Transverse colon (tissue), 4 donors: ENCODE measurements at regions not wholly inside any gene's neighbourhood (a gene's known extent, or its start where the extent isn't known, plus 50 kb on each side); places are given as distances from the start of the nearest gene placed in this dataset.

Experiments
- DNase-seq: peaks from one replicate; pipeline ENCODE4 v3.0.0-alpha.2; 2019
- H3K27ac ChIP-seq, 4 donors: fragments of 200-600 bp; sonication (generic); 2 replicates each; pipeline ENCODE4 v1.5.1; 2016 to 2018; ENCODE audit warnings: inconsistent platforms in 4 of 4
- H3K27me3 ChIP-seq: fragments of 200-600 bp; sonication (generic); 2 replicates; pipeline ENCODE4 v1.5.1; 2017; ENCODE audit warnings: inconsistent platforms
- H3K36me3 ChIP-seq, 4 donors: fragments of 200-600 bp; sonication (generic); 2 replicates each; pipeline ENCODE4 v1.5.1; 2017 to 2019; ENCODE audit warnings: inconsistent platforms in 4 of 4
- H3K4me1 ChIP-seq, 4 donors: fragments of 200-600 bp; sonication (generic); 2 replicates each; pipeline ENCODE4 v1.5.1; 2017 to 2020; ENCODE audit warnings: inconsistent platforms in 4 of 4
- H3K4me3 ChIP-seq, 4 donors: fragments of 200-600 bp; sonication (generic); 1 replicate in 1 of 4; 2 replicates in 3 of 4; pipeline versions ENCODE4 v1.5.1 to v1.6.1; 2017 to 2019; ENCODE audit warnings: inconsistent platforms in 4 of 4
- H3K9me3 ChIP-seq, 2 donors: fragments of 200-600 bp; sonication (generic); 2 replicates each; pipeline ENCODE4 v1.5.1; 2017 to 2019; ENCODE audit warnings: inconsistent platforms in 2 of 2
- EP300 ChIP-seq: sonication (generic); formaldehyde crosslinking; IDR thresholded peaks from one replicate; pipeline ENCODE4 v1.6.1; 2017; ENCODE audit warnings: antibody characterized with exemption, low read depth
- POLR2A ChIP-seq: fragments of 450-650 bp; IDR thresholded peaks from one replicate; pipeline ENCODE4 v1.6.1; 2016; ENCODE audit warnings: antibody characterized with exemption, mild to moderate bottlenecking, moderate library complexity
- POLR2AphosphoS5 ChIP-seq, 3 donors: sonication (generic); formaldehyde crosslinking; IDR thresholded peaks; one replicate each; pipeline ENCODE4 v1.6.1; 2016; ENCODE audit warnings: antibody characterized with exemption in 3 of 3
- WGBS, 2 donors: methylation state at CpG; one replicate each; pipeline ENCODE4 v1.1.5; 2018; ENCODE audit warnings: low coverage in 1 of 2; 5-methylcytosine and 5-hydroxymethylcytosine counted together
- in situ Hi-C, 4 donors: fragments of 200-750 bp; cut with MboI; loops; one replicate each; pipeline versions ENCODE4 v1.15.0 to v1.15.1; 2017; ENCODE audit warnings: low sequenced_read_pairs in 3 of 4, low pct_ligation_motif_present in 1 of 4, low pct_unique_long_range_greater_than_20kb in 1 of 4
- intact Hi-C: fragments of 100-400 bp; cut with DNase I; formaldehyde crosslinking; loops from one replicate; pipeline ENCODE4 v1.15.1; 2023; ENCODE audit warnings: low total_unique reads
- TF ChIP-seq, protein P1 (sequence below), 5 experiments: fragments of 200-600 bp in 3 of 5; fragments of 450-650 bp in 2 of 5; sonication (generic) in 3 of 5; IDR thresholded peaks; 1 replicate in 2 of 5; 2 replicates in 3 of 5; pipeline ENCODE4 v1.5.1; 2016 to 2017; ENCODE audit warnings: antibody characterized with exemption in 5 of 5, inconsistent platforms in 3 of 5, mild to moderate bottlenecking in 2 of 5, moderate library complexity in 1 of 5

DNA sequence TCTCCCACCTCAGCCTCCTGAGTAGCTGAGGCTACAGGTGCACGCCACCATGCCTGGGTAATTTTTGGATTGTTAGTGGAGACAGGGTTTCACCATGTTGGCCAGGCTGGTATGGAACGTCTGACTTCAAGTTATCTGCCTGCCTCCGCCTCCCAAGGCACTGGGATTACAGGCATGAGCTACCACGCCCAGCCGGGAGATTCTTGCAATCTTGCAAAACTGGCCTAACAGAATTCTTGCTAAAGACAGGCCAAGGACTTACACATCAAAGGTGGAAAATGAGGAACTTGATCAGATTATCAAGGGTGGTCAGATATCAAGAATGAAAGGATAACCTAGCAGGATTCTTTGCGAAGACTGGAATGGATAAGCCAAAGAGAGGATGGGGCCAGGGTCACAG lies 98.3 kb upstream of the TIAM1 start:
- Histone ChIP-seq H3K27me3 (no peaks in the 10 kb centered on the region), H3K36me3 (no peaks in the 10 kb centered on the region), H3K4me1 (peaks cover 0 to 4% (median 0%) of the 10 kb centered on the region in 4 donors), H3K27ac (no peak overlapping the region), H3K4me3 (no peak overlapping the region), H3K9me3 (peaks cover 13 to 14% of the 10 kb centered on the region in 2 donors)
- intact Hi-C loops = no loop called here
- no peak for TF ChIP-seq EP300
- in situ Hi-C loops = no loop called here
- DNase-seq = no peak
- 74 to 100% methylated on average over 1 to 6 of the region's 6 CpGs for WGBS, 2 donors

GRCh38 chr21:31429506-31429905 lies 85.4 kb upstream of the TIAM1 start:
- Histone ChIP-seq H3K27me3 (no peaks in the 10 kb centered on the region), H3K9me3 (no peaks in the 10 kb centered on the region), H3K4me1 (no peaks in the 10 kb centered on the region), H3K36me3 (no peaks in the 10 kb centered on the region), H3K27ac (no peak overlapping the region), H3K4me3 (no peak overlapping the region)
- in situ Hi-C loops = no loop called here
- intact Hi-C loops = no loop called here
- no peak for DNase-seq
- 94 to 100% methylated on average over 1 to 9 of the region's 9 CpGs for WGBS, 2 donors
- no peak for TF ChIP-seq POLR2A
- TF ChIP-seq, protein P1, sequence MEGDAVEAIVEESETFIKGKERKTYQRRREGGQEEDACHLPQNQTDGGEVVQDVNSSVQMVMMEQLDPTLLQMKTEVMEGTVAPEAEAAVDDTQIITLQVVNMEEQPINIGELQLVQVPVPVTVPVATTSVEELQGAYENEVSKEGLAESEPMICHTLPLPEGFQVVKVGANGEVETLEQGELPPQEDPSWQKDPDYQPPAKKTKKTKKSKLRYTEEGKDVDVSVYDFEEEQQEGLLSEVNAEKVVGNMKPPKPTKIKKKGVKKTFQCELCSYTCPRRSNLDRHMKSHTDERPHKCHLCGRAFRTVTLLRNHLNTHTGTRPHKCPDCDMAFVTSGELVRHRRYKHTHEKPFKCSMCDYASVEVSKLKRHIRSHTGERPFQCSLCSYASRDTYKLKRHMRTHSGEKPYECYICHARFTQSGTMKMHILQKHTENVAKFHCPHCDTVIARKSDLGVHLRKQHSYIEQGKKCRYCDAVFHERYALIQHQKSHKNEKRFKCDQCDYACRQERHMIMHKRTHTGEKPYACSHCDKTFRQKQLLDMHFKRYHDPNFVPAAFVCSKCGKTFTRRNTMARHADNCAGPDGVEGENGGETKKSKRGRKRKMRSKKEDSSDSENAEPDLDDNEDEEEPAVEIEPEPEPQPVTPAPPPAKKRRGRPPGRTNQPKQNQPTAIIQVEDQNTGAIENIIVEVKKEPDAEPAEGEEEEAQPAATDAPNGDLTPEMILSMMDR (IDR thresholded peaks at IDR 0.05) = no peak
- TF ChIP-seq POLR2AphosphoS5 (IDR thresholded peaks at IDR 0.05) = no peak
- no peak for TF ChIP-seq EP300

DNA sequence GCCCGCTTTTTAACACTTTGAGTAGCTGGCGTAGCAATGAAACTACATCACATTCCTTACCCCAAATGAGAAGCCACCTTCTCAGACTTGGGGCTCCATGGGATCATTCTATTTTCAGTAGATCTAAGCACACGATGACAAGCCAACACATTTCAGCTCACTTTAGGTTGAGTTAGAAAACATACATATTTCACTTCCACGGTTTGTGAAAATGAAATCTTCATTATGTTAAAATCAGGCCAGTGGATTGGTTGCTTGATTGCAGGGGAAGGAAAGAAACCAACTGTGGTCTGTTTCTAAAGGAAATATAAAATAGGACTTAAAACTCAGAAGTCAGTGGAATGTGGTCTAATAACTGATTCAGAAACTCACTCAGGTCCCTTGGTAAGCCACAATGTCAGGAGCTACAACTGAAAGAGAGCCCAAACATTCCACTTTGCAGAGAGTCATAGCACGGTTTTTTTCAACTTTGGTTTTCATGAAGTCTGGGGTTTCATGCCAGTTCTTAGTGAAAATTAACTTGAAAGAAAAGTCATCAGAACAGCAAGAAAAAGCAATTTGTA lies 82.3 kb upstream of the TIAM1 start:
- intact Hi-C loops = no loop called here
- WGBS, 2 donors = 78 to 90% methylated on average over 3 to 5 of the region's 5 CpGs
- H3K27ac ChIP-seq = no peak overlapping the region
- H3K9me3 ChIP-seq = no peaks in the 10 kb centered on the region
- in situ Hi-C loops = no loop called here
- H3K36me3 ChIP-seq = no peaks in the 10 kb centered on the region
- no peak for DNase-seq
- H3K27me3 ChIP-seq = no peaks in the 10 kb centered on the region
- TF ChIP-seq POLR2A (no peak), EP300 (no peak), POLR2AphosphoS5 (IDR thresholded peaks at IDR 0.05) (no peak)
- TF ChIP-seq, protein P1 (IDR thresholded peaks at IDR 0.05) = no peak
- no peaks in the 10 kb centered on the region for H3K4me1 ChIP-seq
- no peak overlapping the region for H3K4me3 ChIP-seq

- no peaks in the 10 kb centered on the region for H3K27me3 ChIP-seq
- no peaks in the 10 kb centered on the region for H3K36me3 ChIP-seq
- no peak overlapping the region for H3K27ac ChIP-seq
- intact Hi-C loops = no loop called here
- in situ Hi-C loops = no loop called here
- no peak overlapping the region for H3K4me3 ChIP-seq
- no peaks in the 10 kb centered on the region for H3K9me3 ChIP-seq
- no peaks in the 10 kb centered on the region for H3K4me1 ChIP-seq
- 63 to 79% methylated on average over 3 to 5 of the region's 5 CpGs for WGBS, 2 donors
- TF ChIP-seq EP300 (no peak), POLR2A (no peak)
- TF ChIP-seq, protein P1 (IDR thresholded peaks at IDR 0.05) = no peak
- no peak for DNase-seq
These were observed 81.1 kb upstream of the TIAM1 start for GRCh38 chr21:31425138-31425537.

DNA sequence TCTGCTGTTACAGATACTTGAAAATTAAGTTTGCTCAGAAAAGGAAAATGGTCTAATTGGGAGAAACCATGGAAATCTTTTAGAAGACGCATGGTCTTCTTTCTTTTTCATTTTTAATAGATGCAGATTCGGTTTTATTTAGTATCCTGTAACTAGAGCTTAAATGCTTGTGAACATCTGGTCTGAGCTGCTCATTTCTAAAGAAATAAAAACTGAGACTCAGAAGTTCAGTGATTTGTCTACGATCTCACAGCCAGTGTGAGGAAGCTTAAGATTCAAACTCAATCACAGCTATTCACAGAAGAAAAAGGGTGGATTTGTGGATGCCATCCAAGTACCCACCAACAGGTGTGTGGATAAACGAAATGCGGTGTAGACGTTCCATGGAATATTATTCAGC lies 80.0 kb upstream of the TIAM1 start:
- Histone ChIP-seq H3K4me3 (no peak overlapping the region), H3K27me3 (no peaks in the 10 kb centered on the region), H3K27ac (no peak overlapping the region), H3K36me3 (no peaks in the 10 kb centered on the region), H3K9me3 (no peaks in the 10 kb centered on the region), H3K4me1 (no peaks in the 10 kb centered on the region)
- 69 to 73% methylated on average over 6 of the region's 6 CpGs for WGBS, 2 donors
- no peak for DNase-seq
- in situ Hi-C loops = no loop called here
- TF ChIP-seq POLR2A (no peak), EP300 (no peak), POLR2AphosphoS5 (IDR thresholded peaks at IDR 0.05) (no peak)
- TF ChIP-seq, protein P1 (IDR thresholded peaks at IDR 0.05) = no peak
- intact Hi-C loops = no loop called here
